ENCODE measurements at regions not wholly inside any gene's neighbourhood (a gene's known extent, or its start where the extent isn't known, plus 50 kb on each side); places are given as distances from the start of the nearest gene placed in this dataset.

GRCh38 chr2:187274146-187274545 lies 173.9 kb downstream of the CALCRL start:
- DNase-seq (ENCODE audit: low spot score) = no peak

DNA sequence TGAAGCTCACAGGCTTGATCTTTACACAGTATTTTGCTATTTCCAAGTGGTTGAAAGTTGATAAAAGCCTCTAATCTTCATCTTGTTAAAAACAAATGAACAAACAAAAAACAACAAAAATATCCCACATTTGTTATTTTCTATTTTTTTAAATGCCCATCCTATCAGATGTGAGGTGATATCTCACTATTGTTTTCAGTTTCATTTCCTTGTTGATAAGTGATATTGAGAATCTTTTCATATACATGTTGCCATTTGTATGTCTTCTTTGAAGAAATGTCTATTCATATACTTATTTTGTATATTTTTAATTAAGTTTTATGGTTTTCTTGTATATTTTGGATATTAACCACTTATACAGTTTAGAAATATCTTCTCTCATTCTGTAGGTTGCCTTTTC lies 175.8 kb downstream of the CALCRL start:
- DNase-seq (ENCODE audit: low spot score) = no peak

DNA sequence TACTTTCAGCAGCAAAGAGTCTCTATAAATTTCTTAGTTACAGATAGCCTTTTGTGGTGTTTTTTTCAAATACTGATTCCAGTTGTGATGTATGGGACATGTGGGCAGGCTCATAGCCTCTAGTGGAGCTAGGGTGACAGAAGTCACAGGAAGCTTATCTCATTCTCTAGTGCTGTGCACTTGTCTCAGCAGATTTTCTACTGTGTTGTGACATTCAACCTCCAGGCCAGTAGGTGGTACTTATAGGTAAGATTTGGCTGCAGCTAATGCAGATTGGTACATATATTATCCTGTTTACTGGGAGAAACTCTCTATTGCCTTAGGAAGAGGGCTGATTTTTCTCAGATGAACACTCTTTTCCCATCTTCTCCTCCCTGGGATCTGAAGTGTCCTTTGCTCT lies 176.2 kb downstream of the CALCRL start:
- no peak for DNase-seq (ENCODE audit: low spot score)

GRCh38 chr2:187266645-187267044 lies 181.4 kb downstream of the CALCRL start:
- DNase-seq (ENCODE audit: low spot score) = no peak

- DNase-seq (ENCODE audit: low spot score) = no peak
Measured at GRCh38 chr2:187266147-187266546, 181.9 kb downstream of the CALCRL start.

GRCh38 chr2:187264612-187265011 lies 183.4 kb downstream of the CALCRL start:
- no peak for DNase-seq (ENCODE audit: low spot score)

DNA sequence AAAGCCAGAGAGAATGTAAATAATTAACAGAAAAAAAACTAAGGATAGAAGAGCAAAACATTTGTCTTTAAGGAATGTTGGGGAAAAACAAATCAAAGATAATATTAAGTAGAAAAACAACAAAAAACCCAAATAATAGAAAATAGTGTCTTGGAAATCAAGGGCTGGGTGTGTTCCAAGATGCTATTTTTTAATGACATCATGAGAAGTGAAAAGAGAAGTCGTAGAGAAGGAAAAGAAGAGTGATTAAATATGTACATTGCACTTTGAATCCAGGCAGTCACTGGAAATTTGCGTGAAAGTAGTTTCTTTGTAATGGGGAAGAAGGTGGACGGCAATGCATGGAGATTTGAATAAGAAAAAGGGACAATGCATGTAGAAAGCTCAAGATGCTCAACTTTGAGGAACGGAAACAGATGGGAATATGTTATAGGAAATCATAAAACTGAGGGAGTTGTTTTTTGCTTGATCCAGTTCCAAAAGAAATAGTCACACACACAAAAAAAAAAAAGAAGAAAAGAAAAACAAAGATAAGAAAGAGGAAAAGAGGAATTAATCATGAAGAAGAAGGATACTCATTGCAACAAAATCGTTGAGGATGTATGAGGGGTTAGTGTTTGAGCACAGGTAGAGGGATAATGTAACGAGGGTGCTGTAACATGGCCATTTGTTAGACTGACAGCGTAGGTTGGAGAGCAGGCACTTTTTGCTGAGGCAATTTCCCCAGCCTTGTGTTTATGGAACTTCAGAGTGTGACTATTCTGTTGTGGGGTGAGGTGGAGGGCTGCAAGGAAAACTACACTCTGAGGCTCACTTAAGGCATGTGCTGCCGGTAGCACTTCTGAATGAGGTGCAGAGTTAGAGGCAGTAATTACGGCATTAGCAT lies 184.1 kb downstream of the CALCRL start:
- no peak for DNase-seq (ENCODE audit: low spot score)

GRCh38 chr2:187261705-187262104 lies 186.3 kb downstream of the CALCRL start:
- no peak for DNase-seq (ENCODE audit: low spot score)

GRCh38 chr2:187252063-187252462 lies 196.0 kb downstream of the CALCRL start:
- DNase-seq (ENCODE audit: low spot score) = no peak

- no peak for DNase-seq (ENCODE audit: low spot score)
Measured at GRCh38 chr2:187250137-187250536, 197.9 kb downstream of the CALCRL start.

- DNase-seq (ENCODE audit: low spot score) = no peak
Measured at GRCh38 chr2:187233811-187234210, 214.2 kb downstream of the CALCRL start.

GRCh38 chr2:187232749-187233148 lies 215.3 kb downstream of the CALCRL start:
- no peak for DNase-seq (ENCODE audit: low spot score)

DNA sequence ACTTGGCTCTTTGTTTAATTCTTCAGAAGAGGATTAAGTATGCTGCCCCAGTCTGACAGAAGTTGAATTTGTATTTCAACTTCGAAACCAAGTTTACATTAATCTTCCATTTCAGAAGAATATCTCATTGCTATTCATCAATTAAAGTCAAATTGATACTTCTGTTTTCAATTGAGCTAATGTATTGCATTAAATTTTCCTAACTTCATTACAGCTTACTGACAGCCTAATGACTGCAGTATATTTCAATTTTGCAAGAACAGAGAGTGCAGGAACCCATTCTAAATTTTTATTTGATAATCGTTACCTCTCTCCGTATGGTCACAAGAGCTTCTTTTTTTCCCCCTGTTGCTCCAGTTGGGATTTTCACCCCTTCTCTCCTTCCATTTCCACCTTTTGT lies 218.0 kb downstream of the CALCRL start:
- DNase-seq (ENCODE audit: low spot score) = no peak

DNA sequence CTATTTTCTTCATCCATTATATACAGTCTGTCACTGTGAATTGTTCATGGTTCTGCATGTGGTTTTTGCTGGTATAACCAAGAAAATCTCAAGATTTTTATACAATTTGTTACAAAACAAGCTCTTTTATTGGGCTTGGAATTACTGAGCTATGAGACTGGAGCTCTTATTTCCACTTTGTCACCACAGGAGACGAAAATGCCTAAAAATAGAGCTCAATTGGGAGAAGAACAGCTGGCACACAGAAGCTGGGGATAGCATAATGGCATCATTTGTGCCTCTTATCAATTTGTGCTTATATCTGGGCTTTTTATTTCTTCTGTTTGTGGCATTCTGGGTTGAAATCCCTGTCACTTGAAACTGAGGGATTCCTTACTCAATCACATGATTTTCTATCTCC lies 219.1 kb downstream of the CALCRL start:
- peak; percentile 6 for DNase-seq (ENCODE audit: low spot score)

- DNase-seq (ENCODE audit: low spot score) = no peak
Measured at GRCh38 chr2:187224989-187225388, 223.1 kb downstream of the CALCRL start.

GRCh38 chr2:187220071-187220470 lies 228.0 kb downstream of the CALCRL start:
- DNase-seq (ENCODE audit: low spot score) = no peak

DNA sequence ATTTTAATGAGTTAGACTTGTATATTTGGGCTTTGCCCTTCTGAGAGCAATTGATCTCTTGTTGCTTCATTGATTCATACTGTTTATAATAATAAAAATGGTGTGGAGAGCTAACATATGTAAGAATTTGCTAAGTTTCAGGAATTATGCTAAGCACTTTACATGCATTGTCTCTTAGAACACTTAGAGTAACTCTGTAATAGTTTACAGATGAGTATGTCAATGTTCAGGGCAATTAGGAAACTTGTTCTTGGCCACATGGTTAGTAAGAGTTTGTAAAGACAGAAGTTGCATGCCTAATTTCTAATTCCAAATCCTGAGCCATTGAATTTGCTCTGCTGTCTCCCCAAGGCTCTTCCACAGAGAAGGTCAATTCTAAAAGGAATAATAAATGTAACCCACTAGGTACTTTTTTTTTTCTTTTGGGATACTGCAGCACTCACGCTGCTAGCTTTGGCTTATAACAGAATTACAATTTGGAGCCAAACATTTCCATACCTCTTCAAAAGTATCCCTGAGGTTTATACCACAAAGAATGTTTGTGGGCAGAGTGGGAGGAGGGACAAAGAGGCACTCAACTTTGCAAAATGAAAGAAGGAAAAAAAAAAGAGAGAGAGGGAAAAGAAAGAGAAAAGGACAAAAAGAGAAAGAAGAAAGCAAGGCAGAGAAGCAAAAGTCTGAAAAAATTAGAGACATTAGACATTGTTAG lies 232.4 kb downstream of the CALCRL start:
- DNase-seq (ENCODE audit: low spot score) = no peak

DNA sequence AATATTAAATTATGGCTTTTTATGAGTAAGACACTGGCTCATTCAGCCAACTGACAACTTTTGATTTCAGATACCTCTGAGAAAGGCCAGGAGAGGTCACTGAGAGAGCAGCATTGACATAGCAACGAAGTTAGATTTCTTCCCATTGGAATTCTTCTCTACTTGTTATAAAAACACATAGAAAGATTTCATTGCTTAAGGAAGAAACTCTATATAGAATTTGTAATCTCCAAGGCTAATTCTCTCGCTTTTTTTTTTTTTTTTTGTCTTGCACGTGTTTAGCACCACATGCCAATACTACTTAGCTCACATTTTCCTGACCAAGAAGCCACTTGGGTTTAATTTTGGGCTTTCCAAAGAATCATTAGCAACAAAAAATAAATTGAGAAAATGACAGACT lies 233.7 kb downstream of the CALCRL start:
- DNase-seq (ENCODE audit: low spot score) = no peak

GRCh38 chr2:187213798-187214197 lies 234.3 kb downstream of the CALCRL start:
- DNase-seq (ENCODE audit: low spot score) = no peak

DNA sequence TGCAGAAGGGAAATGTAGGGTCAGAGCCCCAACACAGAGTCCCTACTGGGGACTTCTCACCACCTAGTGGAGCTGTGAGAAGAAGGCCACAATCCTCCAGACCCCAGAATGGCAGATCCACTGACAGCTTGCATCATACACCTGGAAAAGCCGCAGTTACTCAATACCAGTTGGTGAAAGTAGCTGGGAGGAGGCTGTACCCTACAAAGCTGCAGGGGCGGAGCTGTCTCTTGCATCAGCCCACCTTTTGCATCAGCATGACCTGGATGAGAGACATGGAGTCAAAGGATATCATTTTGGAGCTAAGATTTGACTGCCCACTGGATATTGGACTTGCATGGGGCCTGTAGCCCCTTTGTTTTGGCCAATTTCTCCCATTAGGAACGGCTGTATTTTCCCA lies 237.3 kb downstream of the CALCRL start:
- DNase-seq (ENCODE audit: low spot score) = no peak

GRCh38 chr2:187208199-187208785 lies 239.8 kb downstream of the CALCRL start:
- no peak for DNase-seq (ENCODE audit: low spot score)

DNA sequence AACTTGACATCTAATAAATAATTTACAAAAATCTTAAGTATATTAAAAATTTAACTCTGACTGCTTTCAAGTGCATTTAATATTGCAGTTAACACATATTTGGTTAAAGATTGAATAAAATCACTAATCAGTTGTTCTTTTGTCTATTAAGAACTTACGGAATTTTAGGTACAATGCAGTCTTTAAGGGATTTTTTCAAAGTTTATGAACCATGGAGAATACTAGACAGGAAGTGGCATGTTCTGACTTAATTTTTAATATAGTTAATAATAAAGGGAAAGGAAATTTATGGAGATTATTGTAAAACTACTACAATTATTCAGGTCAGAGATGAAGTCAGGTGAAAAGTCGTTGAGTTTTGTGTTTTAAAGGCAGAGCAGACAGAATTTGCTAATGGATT lies 240.9 kb downstream of the CALCRL start:
- no peak for DNase-seq (ENCODE audit: low spot score)

DNA sequence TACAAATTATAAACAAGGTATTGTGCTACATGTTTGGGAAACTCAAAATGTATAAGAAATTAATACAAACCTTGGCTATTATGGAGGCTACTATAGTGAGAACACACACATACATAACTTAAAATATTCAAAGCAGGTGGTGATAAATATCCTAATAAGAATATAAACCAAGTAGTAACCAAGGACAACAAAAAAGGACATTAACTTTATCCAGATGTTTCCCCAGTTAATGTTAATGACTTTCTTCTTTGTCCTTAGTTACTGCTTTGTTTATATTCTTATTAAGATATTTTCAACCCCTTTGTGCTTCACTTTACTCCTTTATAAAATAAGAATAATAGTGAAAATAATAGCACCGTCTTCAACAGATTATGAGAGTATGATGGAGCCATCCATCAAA lies 241.6 kb downstream of the CALCRL start:
- no peak for DNase-seq (ENCODE audit: low spot score)
